ENCODE measurements at regions not wholly inside any gene's neighbourhood (a gene's known extent, or its start where the extent isn't known, plus 50 kb on each side); places are given as distances from the start of the nearest gene placed in this dataset.
A peak's percentile ranks its signal among the peaks of the same experiment; 100 is the strongest.
"Not testable (repeated sequence)": the region's sequence is repeated elsewhere in the genome, so short reads cannot be mapped to it uniquely, and the experiment has no call there.

DNA sequence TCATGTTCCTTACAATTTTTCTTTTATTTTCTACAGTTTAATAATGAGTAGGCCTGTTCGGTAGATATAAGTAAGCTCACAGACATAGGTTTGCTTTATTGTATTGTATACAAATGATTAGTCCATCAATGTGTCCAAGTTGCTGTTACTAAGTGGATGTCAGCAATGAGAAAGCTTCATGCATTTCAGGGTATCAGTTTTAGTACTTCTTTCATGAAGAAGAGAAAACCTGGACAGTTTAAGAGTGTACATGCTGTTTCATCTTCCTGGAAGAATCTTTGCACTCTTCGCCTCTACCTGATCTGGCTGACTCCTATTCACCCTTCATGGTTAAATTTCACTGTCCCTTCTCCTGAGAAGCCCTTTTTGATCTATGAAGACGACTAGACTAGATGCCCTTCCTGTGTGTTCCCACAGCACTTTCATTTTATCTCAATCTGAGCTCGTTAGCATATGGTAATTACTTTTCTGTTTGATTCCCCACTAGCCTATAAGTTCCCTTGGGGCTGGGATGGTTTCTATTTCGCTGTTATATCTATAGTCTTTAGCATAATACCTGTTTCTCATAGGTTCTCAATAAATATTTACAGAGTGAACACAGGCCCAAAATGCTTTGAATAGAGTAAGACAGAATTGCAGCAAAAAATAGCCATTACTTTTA lies 70.7 kb downstream of the CETN3 start:
- DNase-seq (ENCODE audit: low spot score), result no peak

DNA sequence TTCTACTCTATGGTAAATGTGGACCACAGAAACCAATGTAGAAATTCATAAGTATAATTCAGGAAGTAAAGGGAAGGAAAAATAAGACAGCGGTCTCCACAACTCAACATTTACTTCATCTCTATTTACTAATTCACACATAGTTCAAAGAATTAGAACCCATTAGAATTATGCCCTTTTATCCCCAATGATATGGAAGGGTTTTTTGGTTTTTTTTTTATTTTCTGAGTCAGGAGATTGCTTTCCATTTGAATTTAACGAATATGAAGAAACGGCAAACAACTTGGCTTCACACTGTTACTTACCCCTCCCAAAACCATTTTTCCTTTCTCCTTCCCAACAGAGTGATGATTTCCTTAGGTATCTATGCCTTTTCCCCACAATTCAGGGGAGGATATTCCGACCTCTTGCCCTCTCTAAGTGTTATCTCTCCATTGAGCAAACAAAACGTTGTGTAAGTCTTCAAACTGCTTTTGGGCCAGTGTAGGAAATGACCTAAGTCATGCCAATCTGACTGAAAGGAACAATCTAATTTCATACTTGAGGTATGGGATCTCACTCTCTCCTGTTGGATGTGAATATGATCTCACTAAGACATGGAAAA lies 72.0 kb downstream of the CETN3 start:
- no peak for DNase-seq (ENCODE audit: low spot score)

DNA sequence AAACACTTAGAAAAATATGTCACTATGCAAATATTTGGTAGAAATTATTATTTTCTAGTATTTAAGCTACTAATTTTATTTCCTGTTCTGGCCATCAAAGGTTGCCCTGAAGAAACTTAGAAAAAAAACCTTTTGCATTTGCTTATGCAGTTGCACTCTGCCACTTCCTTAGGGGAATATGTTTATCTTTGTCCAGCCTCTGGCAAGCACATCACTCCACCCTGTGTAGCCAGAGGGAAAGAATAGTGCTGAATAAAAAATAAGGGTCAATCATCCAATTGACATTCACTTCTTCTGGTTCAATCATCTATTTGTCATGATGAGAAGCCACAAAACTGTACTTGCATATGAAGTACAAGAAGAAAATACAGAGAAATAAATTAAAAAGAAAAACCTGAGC lies 72.8 kb downstream of the CETN3 start:
- no peak for DNase-seq (ENCODE audit: low spot score)

GRCh38 chr5:90334741-90335140 lies 74.8 kb downstream of the CETN3 start:
- DNase-seq (ENCODE audit: low spot score), result no peak

DNA sequence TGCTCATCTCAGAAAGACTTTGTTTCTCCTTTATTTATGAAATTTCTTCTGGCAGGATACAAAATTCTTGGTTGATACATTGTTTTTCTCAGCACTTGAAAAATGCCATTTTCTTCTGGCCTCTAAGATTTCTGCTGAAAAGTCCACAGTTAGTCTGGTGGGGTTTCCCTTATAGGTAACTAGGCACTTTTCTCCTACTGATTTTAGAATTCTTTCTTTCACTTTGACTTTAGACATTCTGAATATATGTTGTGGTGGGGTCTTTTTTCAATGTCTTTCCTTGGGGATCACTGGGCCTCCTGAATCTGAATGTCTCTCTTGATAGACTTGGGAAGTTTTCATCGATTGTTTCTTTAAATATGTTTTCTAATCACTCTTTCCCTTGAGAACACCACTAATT lies 79.6 kb downstream of the CETN3 start:
- no peak for DNase-seq (ENCODE audit: low spot score)

DNA sequence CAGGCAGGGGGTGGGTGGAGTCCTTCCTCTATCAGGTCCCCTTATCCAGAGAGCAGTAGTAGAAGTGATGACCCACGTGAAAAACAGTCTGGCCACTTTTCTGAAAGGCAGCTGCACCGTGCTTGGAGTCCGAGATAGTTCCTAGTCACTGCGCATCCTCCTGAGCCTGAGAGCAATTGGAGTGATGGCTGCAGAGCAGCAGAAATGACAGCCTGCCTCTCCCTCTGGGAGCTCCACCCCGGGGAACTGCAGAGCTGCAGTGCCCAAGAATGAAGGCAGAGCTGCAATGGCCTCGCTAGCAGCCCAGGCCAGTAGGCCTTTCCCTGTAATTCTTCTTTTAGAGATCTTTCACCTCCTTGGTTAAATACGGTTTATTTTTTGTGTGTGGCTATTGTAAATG lies 82.6 kb downstream of the CETN3 start:
- DNase-seq (ENCODE audit: low spot score), result no peak

DNA sequence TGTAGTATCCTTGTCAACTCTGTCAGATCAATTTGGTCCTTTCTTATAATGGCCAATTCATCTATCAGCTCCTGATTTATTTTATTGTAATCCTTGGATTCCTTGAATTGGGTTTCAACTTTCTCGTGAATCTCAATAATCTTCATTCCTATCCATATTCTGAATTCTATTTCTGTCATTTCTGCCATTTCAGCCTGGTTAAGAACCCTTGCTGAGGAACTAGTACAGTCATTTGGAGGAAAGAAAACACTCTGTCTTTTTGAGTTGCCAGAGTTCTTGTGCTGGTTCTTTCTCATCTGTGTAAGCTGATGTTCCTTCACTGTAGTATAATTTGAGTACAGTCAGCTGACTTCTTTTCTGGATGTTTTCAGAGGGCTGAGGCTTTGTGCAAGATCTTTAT lies 84.5 kb downstream of the CETN3 start:
- no peak for DNase-seq (ENCODE audit: low spot score)

DNA sequence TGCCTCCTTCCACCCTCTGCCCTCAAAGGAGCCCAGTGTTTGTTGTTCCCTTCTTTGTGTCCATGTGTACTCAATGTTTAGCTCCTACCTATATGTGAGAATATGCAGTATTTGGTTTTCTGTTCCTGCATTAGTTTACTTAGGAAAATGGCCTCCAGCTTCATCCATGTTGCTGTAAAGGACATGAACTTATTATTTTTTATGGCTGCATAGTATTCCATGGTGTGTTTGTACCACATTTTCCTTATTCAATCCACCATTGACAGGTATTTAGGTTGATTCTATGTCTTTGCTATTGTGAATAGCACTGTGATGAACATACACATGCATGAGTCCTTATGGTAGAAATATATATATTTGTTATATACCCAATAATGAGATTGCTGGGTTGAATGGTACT lies 89.2 kb downstream of the CETN3 start:
- not testable (repeated sequence) for DNase-seq (ENCODE audit: low spot score)

DNA sequence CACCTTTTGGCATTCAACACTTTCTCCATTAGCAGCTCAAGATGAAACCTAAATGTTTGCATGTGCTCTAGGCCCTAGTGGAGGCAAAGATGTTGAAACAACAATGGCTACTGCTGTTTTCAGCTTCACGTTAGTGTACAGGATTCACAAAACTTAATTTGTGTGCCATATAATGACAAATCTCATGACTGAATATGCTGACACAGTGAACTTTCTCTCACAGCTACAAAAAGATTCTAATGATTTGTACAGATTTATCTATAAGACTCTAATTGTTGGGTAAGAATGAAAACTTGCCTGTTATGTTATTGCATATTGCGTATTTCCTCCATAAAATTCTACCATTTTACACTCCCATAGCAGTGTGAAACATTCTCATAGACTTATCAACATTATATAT lies 97.5 kb downstream of the CETN3 start:
- no peak for DNase-seq (ENCODE audit: low spot score)

GRCh38 chr5:90311401-90311800 lies 98.2 kb downstream of the CETN3 start:
- DNase-seq (ENCODE audit: low spot score), result no peak

DNA sequence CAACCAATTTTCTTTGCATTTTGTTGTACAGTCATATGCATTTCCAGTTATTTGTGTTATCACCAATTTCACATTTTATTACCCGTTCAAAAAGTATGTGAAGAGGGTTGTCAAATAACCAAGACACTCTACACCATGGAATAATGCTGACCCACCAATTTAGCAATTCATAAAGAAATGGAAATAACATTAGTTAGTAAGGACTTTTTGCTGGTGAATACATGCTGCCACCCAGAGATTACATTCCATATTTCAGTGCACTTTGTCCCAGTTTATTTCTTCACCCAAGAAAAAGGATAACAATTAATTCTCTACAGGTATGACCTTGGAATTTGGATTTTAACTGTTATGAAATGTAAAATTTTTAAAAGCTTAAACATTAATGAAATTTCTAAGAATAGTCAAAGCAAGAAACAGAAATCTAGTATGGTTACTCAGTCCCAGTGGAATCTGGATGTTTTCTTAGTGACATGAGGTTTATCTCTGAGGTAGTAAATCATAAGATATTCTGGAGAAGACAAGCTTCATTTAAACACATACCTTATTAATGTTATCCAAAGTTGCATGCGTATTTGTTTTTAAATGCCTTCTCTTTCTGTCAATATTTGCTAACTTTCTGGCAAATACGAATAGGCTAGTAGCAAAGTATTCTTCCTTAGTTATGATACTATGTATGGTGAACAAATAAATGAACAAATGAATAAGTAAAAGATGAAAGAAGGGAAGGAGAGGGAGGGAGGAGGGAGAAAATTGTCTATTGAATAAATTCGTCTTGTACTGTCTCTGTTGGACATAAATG lies 100.6 kb downstream of the CETN3 start:
- no peak for DNase-seq (ENCODE audit: low spot score)

DNA sequence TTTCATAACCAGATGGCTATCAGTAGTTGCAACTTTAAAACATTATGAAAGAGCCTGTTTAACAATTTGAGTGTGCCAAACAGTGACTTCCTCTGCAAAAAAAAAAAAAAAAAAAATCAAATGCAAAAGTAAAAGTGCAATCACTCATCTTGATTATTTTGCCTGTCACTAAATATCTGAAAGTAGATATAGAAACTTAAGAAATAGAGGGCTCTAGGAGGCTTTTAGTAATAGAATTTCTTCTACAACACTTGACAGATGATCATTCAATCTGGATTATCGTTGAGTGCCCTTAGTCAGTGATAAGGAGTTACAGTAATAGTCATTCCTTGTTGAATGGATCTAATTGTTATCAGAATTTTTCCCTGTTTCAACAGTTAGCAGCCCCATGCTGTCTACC lies 101.8 kb downstream of the CETN3 start:
- no peak for DNase-seq (ENCODE audit: low spot score)

- DNase-seq (ENCODE audit: low spot score), result no peak
Observed at GRCh38 chr5:90307322-90307721, 102.2 kb downstream of the CETN3 start.

GRCh38 chr5:90306613-90307012 lies 102.9 kb downstream of the CETN3 start:
- DNase-seq (ENCODE audit: low spot score), result no peak

DNA sequence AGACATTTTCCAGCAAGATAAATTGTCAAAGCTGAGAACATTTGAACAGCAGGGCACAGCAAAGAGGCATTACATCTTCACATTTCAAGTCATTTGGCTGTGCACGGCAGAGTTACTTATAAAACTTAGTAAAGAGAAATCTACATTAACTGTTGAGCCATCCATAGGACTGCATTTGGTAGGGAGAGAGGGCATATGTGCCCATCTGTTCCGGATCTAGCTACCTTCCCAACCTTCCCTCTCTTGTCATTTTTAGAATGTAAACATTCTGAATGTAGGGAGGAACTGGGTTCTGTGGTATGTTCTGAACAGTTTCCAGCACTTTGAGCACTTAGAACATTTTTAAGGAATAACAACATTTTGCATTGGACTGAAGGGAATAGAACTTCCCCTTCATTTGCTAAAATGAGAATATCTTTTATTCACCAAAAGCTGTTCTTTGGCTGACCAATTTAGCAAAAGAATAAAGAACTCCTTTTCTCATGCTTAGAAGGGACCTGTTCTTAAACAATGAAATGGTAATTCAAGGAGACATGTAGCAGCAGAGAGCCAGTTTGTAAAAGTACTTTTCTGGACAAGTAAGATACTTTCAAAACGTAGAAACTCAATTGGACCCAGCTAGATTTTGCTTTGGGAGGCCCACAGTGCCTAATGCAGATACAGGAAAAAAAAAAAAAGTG lies 104.4 kb downstream of the CETN3 start:
- no peak for DNase-seq (ENCODE audit: low spot score)

- no peak for DNase-seq (ENCODE audit: low spot score)
Observed at GRCh38 chr5:90301248-90301647, 108.3 kb downstream of the CETN3 start.

DNA sequence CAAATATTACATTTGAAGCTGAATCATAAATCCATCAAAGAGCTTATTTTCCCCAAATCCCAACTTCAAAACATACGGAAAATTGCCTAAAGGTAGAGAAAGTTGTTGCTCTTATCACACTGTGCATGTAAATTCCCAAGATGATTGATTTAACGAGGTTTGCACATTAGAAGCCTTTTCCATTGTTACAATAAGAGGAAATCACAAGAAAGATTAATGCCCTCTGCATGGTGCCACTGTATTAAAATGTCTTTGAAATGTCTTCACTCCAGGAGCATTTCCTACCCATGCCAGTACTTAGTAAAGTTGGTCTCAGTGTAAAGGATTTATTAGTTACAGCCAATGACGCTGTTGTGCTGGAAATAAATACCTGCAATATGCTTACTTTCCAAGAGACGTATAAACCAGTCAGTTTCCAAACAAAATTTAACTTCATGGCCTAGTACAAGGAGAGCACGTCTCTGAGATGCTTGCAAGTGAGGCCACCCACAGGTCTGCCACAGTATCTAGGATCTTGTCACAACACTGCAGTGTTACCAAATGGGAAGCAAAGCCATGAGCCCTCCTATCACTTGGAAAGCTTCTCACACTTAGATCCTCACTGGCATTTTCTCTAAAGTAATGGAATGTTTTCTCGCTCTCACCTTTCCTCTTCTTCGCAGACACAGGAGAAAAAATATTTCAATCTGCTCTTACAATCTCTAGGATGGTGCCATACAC lies 112.4 kb downstream of the CETN3 start:
- no peak for DNase-seq (ENCODE audit: low spot score)

DNA sequence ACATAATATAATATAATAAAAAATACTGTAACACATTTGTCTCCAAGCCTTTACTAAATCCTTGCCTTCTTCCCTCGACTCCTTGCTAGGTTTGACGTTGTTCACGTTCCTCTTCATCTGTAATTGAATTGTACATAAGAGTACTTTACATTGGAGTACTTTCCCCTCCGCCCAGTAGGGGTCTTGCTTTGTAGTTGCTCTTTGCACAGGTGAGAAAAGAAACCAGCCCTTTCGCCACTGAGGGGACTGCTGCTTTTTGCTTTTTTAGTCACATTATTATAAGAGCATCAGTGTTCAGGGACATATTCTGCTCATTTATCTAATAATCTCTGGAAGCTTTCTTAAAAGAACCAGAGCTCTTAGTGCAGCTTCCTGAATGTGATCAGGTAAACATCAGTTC lies 115.0 kb downstream of the CETN3 start:
- DNase-seq (ENCODE audit: low spot score), result no peak

DNA sequence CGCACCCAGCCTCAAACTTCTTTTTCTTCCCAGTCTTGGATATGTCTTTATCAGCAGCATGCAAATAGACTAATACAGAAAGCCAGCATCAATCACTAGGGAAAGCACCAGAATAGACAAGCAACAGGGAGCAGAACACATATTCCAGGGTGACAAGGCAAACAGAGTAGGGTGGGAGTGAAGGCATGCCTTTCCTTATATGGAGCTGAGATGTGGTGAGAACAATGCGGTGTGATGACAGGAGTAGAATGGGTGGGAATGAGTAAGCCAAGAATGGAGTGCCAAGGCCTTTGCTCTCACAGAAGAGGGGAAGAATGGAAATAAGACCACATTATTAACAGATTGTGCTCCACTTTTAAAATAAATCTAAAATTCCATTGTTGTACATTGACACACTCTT lies 115.6 kb downstream of the CETN3 start:
- peak; percentile 51 for DNase-seq (ENCODE audit: low spot score)

DNA sequence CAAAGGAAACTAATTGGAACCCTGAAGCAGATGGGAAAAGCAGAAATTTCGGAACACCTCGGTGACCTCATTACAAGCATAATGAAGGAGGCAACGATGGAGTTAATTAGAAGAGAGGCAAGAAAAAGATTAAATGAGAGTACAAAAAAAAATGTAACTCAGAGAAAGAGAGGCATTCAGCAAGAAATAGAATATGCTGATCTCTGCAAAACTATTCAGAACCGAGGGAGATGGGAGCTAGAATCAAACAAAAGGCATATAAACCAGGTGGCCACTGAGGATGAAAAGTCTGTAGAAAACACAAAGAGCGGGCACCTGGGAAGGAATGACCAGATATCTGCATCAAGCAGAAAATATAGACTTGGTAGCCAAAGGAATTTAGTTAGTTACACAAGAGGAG lies 118.9 kb downstream of the CETN3 start:
- no peak for DNase-seq (ENCODE audit: low spot score)

DNA sequence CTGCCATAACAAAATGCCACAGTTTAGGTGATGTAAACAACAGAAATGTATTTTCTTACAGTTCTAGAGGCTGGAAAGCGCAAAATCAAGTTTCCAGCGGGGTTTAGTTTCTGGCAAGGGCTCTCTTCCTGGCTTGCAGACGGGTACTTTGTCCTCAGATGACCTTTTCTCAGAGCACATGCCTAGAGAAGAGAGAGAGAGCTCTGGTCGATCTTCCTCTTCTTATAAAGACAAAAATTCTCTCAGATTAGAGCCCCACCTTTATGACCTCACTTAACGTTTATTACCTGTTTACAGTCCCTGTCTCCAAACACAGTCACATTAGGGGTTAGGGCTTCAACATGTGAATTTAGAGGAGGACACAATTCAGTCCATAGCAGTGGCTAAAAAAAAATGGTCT lies 119.7 kb downstream of the CETN3 start:
- DNase-seq (ENCODE audit: low spot score), result no peak

DNA sequence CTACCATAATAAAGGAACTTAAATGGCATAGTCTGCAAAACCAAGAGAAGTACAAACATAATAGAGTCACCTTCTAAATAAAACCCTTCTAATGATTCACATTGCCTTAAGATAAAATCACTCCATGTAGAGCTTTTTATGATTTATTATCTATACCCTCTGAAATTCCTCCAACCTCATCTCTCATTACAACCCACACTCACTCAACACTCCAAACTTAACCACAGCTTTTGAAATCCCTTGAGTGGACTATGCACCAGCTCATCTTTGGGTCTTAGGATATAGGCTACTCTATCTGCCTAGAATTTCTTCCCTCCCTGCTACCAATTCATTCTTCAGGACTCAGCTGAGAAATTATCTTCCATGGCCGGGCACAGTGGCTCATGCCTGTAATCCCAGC lies 122.5 kb downstream of the CETN3 start:
- no peak for DNase-seq (ENCODE audit: low spot score)
